SU-DHL-6 (cell line): ENCODE measurements at regions not wholly inside any gene's neighbourhood (a gene's known extent, or its start where the extent isn't known, plus 50 kb on each side); places are given as distances from the start of the nearest gene placed in this dataset.
"Not testable (repeated sequence)": the region's sequence is repeated elsewhere in the genome, so short reads cannot be mapped to it uniquely, and the experiment has no call there.

Source experiments
- H2AFZ ChIP-seq: fragments of 200-600 bp; sonication (generic); 2 replicates; pipeline ENCODE4 v1.6.1; 2014; ENCODE audit warnings: low read depth, mild to moderate bottlenecking, moderate library complexity, mixed read lengths, antibody characterized with exemption, low read length; ENCODE audit not compliant: severe bottlenecking
- H3F3A ChIP-seq: fragments of 200-600 bp; shearing (Covaris generic); 2 replicates; pipeline ENCODE4 v1.6.0; 2016; ENCODE audit warnings: antibody characterized with exemption, mild to moderate bottlenecking; ENCODE audit not compliant: insufficient read depth
- H3K27ac ChIP-seq: fragments of 200-600 bp; sonication (generic); 2 replicates; pipeline ENCODE4 v1.5.1; 2016; ENCODE audit warnings: low read depth, mild to moderate bottlenecking, low read length, moderate library complexity, mixed read lengths
- H3K27me3 ChIP-seq: fragments of 200-600 bp; sonication (generic), shearing (Covaris generic); 2 replicates; pipeline ENCODE4 v1.6.0; 2014; ENCODE audit warnings: mild to moderate bottlenecking, low read length
- H3K36me3 ChIP-seq: fragments of 200-600 bp; sonication (generic); 2 replicates; pipeline ENCODE4 v1.6.1; 2014; ENCODE audit warnings: mild to moderate bottlenecking, low read length, mixed read lengths
- H3K4me2 ChIP-seq: fragments of 300-600, 200-600 bp; shearing (Covaris generic), sonication (generic); 2 replicates; pipeline ENCODE4 v1.6.0; 2014; ENCODE audit warnings: low read length, low read depth, mild to moderate bottlenecking; ENCODE audit not compliant: poor library complexity, severe bottlenecking
- H3K4me3 ChIP-seq: fragments of 200-600 bp; sonication (generic); 2 replicates; pipeline ENCODE4 v1.5.1; 2014; ENCODE audit warnings: antibody characterized with exemption, low read length, mild to moderate bottlenecking, mixed read lengths; ENCODE audit not compliant: insufficient read depth, poor library complexity, severe bottlenecking
- H3K79me2 ChIP-seq: fragments of 200-600 bp; sonication (generic); 2 replicates; pipeline ENCODE4 v1.6.1; 2014; ENCODE audit warnings: mild to moderate bottlenecking, low read length, moderate library complexity; ENCODE audit not compliant: insufficient read depth
- H3K9ac ChIP-seq: fragments of 200-600 bp; sonication (generic); 2 replicates; pipeline ENCODE4 v1.7.0; 2014; ENCODE audit warnings: mild to moderate bottlenecking, low read length
- H3K9me2 ChIP-seq: fragments of 200-600 bp; sonication (generic); replicated peaks from 2 replicates; pipeline ENCODE4 v1.6.1; 2014; ENCODE audit warnings: low read length; ENCODE audit not compliant: insufficient read depth
- H3K9me3 ChIP-seq: fragments of 200-600 bp; sonication (generic); 2 replicates; pipeline ENCODE4 v1.6.1; 2014; ENCODE audit warnings: low read length, mixed read lengths; ENCODE audit not compliant: insufficient read depth
- H4K20me1 ChIP-seq: fragments of 200-600 bp; sonication (generic); 2 replicates; pipeline ENCODE4 v1.6.1; 2014; ENCODE audit warnings: low read depth, mild to moderate bottlenecking, antibody characterized with exemption, low read length, moderate library complexity, mixed read lengths

GRCh38 chr4:9072521-9073220 lies 97.5 kb upstream of the FAM90A26 start:
- not testable (repeated sequence) for H3K27me3 ChIP-seq, H3K9ac ChIP-seq, H3K36me3 ChIP-seq, H4K20me1 ChIP-seq, H3K9me3 ChIP-seq, H2AFZ ChIP-seq, H3F3A ChIP-seq, H3K4me3 ChIP-seq, H3K4me2 ChIP-seq, H3K27ac ChIP-seq, H3K9me2 ChIP-seq, H3K79me2 ChIP-seq

- not testable (repeated sequence) for H3K9ac ChIP-seq, H3K9me2 ChIP-seq, H3F3A ChIP-seq, H3K27ac ChIP-seq, H2AFZ ChIP-seq, H3K4me3 ChIP-seq, H3K36me3 ChIP-seq, H3K4me2 ChIP-seq, H3K9me3 ChIP-seq, H3K79me2 ChIP-seq, H3K27me3 ChIP-seq, H4K20me1 ChIP-seq
Measured at GRCh38 chr4:9067923-9068322, 102.3 kb upstream of the FAM90A26 start.

GRCh38 chr4:9063612-9064011 lies 106.6 kb upstream of the FAM90A26 start:
- H3K27me3 ChIP-seq, H3K27ac ChIP-seq: not testable (repeated sequence)

GRCh38 chr4:9024866-9025265 lies 145.3 kb upstream of the FAM90A26 start:
- H3K36me3 ChIP-seq, H3F3A ChIP-seq, H4K20me1 ChIP-seq, H3K4me3 ChIP-seq, H3K9me2 ChIP-seq, H3K27me3 ChIP-seq, H3K9me3 ChIP-seq, H3K27ac ChIP-seq, H3K79me2 ChIP-seq, H3K9ac ChIP-seq, H2AFZ ChIP-seq, H3K4me2 ChIP-seq: not testable (repeated sequence)

More at GRCh38 chr4:9063612-9064011, 106.6 kb upstream of the FAM90A26 start:
- H3K9me3 ChIP-seq, H3K4me3 ChIP-seq, H3K79me2 ChIP-seq, H3K9ac ChIP-seq, H3K4me2 ChIP-seq, H2AFZ ChIP-seq, H3F3A ChIP-seq, H3K36me3 ChIP-seq, H4K20me1 ChIP-seq, H3K9me2 ChIP-seq: not testable (repeated sequence)

GRCh38 chr4:9009792-9010191 lies 138.2 kb upstream of the HMX1 start:
- H3K27ac ChIP-seq, H2AFZ ChIP-seq, H3K4me3 ChIP-seq, H3K9me3 ChIP-seq, H3K9me2 ChIP-seq, H3K4me2 ChIP-seq, H3K9ac ChIP-seq, H3K79me2 ChIP-seq, H4K20me1 ChIP-seq, H3F3A ChIP-seq, H3K36me3 ChIP-seq, H3K27me3 ChIP-seq: not testable (repeated sequence)

GRCh38 chr4:9008407-9008806 lies 136.8 kb upstream of the HMX1 start:
- H3K9me2 ChIP-seq, H3K9ac ChIP-seq, H3K9me3 ChIP-seq, H3K4me2 ChIP-seq, H2AFZ ChIP-seq, H3F3A ChIP-seq, H3K4me3 ChIP-seq, H3K27me3 ChIP-seq, H3K27ac ChIP-seq, H3K36me3 ChIP-seq, H3K79me2 ChIP-seq, H4K20me1 ChIP-seq: not testable (repeated sequence)

- H3K9ac ChIP-seq: not testable (repeated sequence)
Measured at GRCh38 chr4:9001153-9001552, 129.5 kb upstream of the HMX1 start.

GRCh38 chr4:9000505-9001001 lies 128.9 kb upstream of the HMX1 start:
- not testable (repeated sequence) for H3K4me2 ChIP-seq, H3K9me3 ChIP-seq, H3K79me2 ChIP-seq, H3K4me3 ChIP-seq, H2AFZ ChIP-seq, H3F3A ChIP-seq, H3K36me3 ChIP-seq, H4K20me1 ChIP-seq, H3K27me3 ChIP-seq, H3K27ac ChIP-seq, H3K9me2 ChIP-seq, H3K9ac ChIP-seq

More at GRCh38 chr4:9001153-9001552, 129.5 kb upstream of the HMX1 start:
- not testable (repeated sequence) for H3K9me3 ChIP-seq, H3K36me3 ChIP-seq, H3K27me3 ChIP-seq, H3K27ac ChIP-seq, H3K4me3 ChIP-seq, H3K79me2 ChIP-seq, H3K4me2 ChIP-seq, H2AFZ ChIP-seq, H4K20me1 ChIP-seq, H3F3A ChIP-seq, H3K9me2 ChIP-seq
